K562 (cell line): ENCODE measurements at regions not wholly inside any gene's neighbourhood (a gene's known extent, or its start where the extent isn't known, plus 50 kb on each side); places are given as distances from the start of the nearest gene placed in this dataset.
A peak's percentile ranks its signal among the peaks of the same experiment; 100 is the strongest.
"Not testable (repeated sequence)": the region's sequence is repeated elsewhere in the genome, so short reads cannot be mapped to it uniquely, and the experiment has no call there.

Source experiments
- ATAC-seq: fragments of 200-7000 bp; cut with Tn5 transposase; 3 replicates; pipeline ENCODE4 v1.9.1; 2020; ENCODE audit warnings: moderate library complexity
- BruUV-seq: library from RNA; stranded (reverse); fragments of 400-500 nt; replicated peaks from 2 replicates; lab custom pipeline; 2021; lab: Mats Ljungman, UMichigan
- CTCF ChIA-PET: fragments of 300-600 bp; formaldehyde crosslinking; extraction: SDS; loops from one replicate; lab custom pipeline; 2021; ENCODE audit warnings: low intra/inter-chr PET ratio; lab: Yijun Ruan, JAX
- POLR2A ChIA-PET: fragments of 300-600, 350-650 bp; sonication (Branson Sonifier 250); formaldehyde crosslinking; extraction: SDS; loops from one replicate; lab custom pipeline; 2021; ENCODE audit warnings: antibody characterized with exemption, inconsistent platforms; lab: Yijun Ruan, JAX
- DNase-seq, 4 experiments: peaks; one replicate each; pipeline versions ENCODE4 v3.0.0 to v3.0.0-alpha.2; 2011 to 2018; ENCODE audit warnings: low spot score in 3 of 4, mixed read lengths in 3 of 4; ENCODE audit errors: extremely low read depth in 1 of 4
- FAIRE-seq: peaks from 2 replicates; lab custom pipeline; 2011; peaks lifted over from hg19 to GRCh38; lab: Jason Lieb, UNC
- H2AFZ ChIP-seq: 2 replicates; pipeline ENCODE4 v1.6.0; 2011; ENCODE audit warnings: low read depth, low read length, control low read depth, inconsistent platforms
- H3K27ac ChIP-seq: fragments of 200-600 bp; 3 replicates; pipeline ENCODE4 v1.8.0; 2011; ENCODE audit warnings: low read depth, mild to moderate bottlenecking, control low read depth, inconsistent platforms, low read length, moderate library complexity, mixed read lengths; ENCODE audit errors: extremely low read depth
- H3K27me3 ChIP-seq, 2 experiments: fragments of 300-600 bp in 1 of 2; 2 replicates in 1 of 2; 3 replicates in 1 of 2; pipeline versions ENCODE4 v1.6.0 to v1.8.0; 2011; ENCODE audit warnings: inconsistent platforms in 2 of 2, low read length in 2 of 2, mild to moderate bottlenecking in 1 of 2, mixed read lengths in 1 of 2, moderate library complexity in 1 of 2; ENCODE audit not compliant: control insufficient read depth in 2 of 2, insufficient read depth in 2 of 2
- H3K36me3 ChIP-seq: fragments of 300-600 bp; 3 replicates; pipeline ENCODE4 v1.8.0; 2011; ENCODE audit warnings: mild to moderate bottlenecking, low read length, inconsistent platforms; ENCODE audit not compliant: control insufficient read depth, insufficient read depth
- H3K4me1 ChIP-seq, 2 experiments: fragments of 200-600 bp in 1 of 2; replicated peaks in 1 of 2; 2 replicates in 1 of 2; 3 replicates in 1 of 2; pipeline versions ENCODE4 v1.5.1 to v1.8.0; 2011; ENCODE audit warnings: inconsistent platforms in 2 of 2, low read length in 2 of 2, mild to moderate bottlenecking in 1 of 2, mixed read lengths in 1 of 2, moderate library complexity in 1 of 2; ENCODE audit not compliant: control insufficient read depth in 2 of 2, insufficient read depth in 2 of 2
- H3K4me2 ChIP-seq: 2 replicates; pipeline ENCODE4 v1.6.1; 2011; ENCODE audit warnings: low read length, control low read depth, inconsistent platforms, mixed read lengths; ENCODE audit not compliant: insufficient read depth
- H3K4me3 ChIP-seq: fragments of 200-600 bp; sonication (generic), shearing (Covaris generic); 2 replicates; pipeline ENCODE4 v1.5.1; 2016; ENCODE audit warnings: control low read depth, inconsistent platforms
- H3K79me2 ChIP-seq: fragments of 200-600 bp; 3 replicates; pipeline ENCODE4 v1.8.0; 2011; ENCODE audit warnings: low read length, inconsistent platforms; ENCODE audit not compliant: control insufficient read depth, insufficient read depth
- H3K9ac ChIP-seq, 2 experiments: 2 replicates each; pipeline versions ENCODE4 v1.6.0 to v1.6.1; 2011; ENCODE audit warnings: low read depth in 2 of 2, low read length in 2 of 2, control low read depth in 1 of 2, inconsistent platforms in 1 of 2, mild to moderate bottlenecking in 1 of 2, mixed read lengths in 1 of 2; ENCODE audit not compliant: insufficient read depth in 1 of 2
- H3K9me1 ChIP-seq: one replicate; pipeline ENCODE4 v1.6.0; 2011; ENCODE audit warnings: inconsistent platforms, mild to moderate bottlenecking, low read length, moderate library complexity; ENCODE audit not compliant: control insufficient read depth, insufficient read depth
- H3K9me3 ChIP-seq: replicated peaks from 2 replicates; pipeline ENCODE4 v1.5.1; 2011; ENCODE audit warnings: low read depth, low read length, inconsistent platforms; ENCODE audit not compliant: control insufficient read depth, insufficient read depth
- H4K20me1 ChIP-seq: replicated peaks from 2 replicates; pipeline ENCODE4 v1.6.1; 2011; ENCODE audit warnings: low read length, inconsistent platforms, mixed read lengths; ENCODE audit not compliant: control insufficient read depth, insufficient read depth
- ELF1 ChIP-seq: fragments of 200-800 bp; sonication (Bioruptor generic); IDR thresholded peaks from 2 replicates; pipeline ENCODE4 v1.6.1; 2016; ENCODE audit warnings: missing genetic modification characterization, missing compliant biosample characterization
- GABPA ChIP-seq: fragments of 200-800 bp; sonication (Bioruptor generic); conservative IDR thresholded peaks from 2 replicates; pipeline ENCODE4 v1.6.1; 2016; ENCODE audit warnings: low read depth, missing genetic modification characterization, missing compliant biosample characterization
- PHF8 ChIP-seq: fragments of 200-600 bp; sonication (generic); IDR thresholded peaks from 2 replicates; pipeline ENCODE4 v1.6.1; 2012; ENCODE audit warnings: mixed run types, mild to moderate bottlenecking, inconsistent platforms, low read length, moderate library complexity, borderline replicate concordance
- RBFOX2 ChIP-seq: fragments of 200-400 bp; formaldehyde crosslinking; IDR thresholded peaks from 2 replicates; pipeline ENCODE4 v1.6.1; 2017; ENCODE audit warnings: low read depth, mild to moderate bottlenecking, low read length, moderate library complexity
- SPI1 ChIP-seq: IDR thresholded peaks from 2 replicates; pipeline ENCODE4 v1.6.1; 2011; ENCODE audit warnings: low read depth, low read length, control low read depth, borderline replicate concordance
- TAF1 ChIP-seq: IDR thresholded peaks from 2 replicates; pipeline ENCODE4 v1.6.1; 2011; ENCODE audit warnings: mild to moderate bottlenecking, low read length, moderate library complexity; ENCODE audit not compliant: insufficient read depth, control insufficient read depth, severe bottlenecking; ENCODE audit errors: extremely low read depth
- WGBS: fragments of 100-300 bp; shearing (Covaris generic); methylation state at CpG from one replicate; pipeline ENCODE4 v1.1.6; 2016; ENCODE audit warnings: low coverage, mixed read lengths; ENCODE audit not compliant: insufficient coverage; ENCODE audit errors: missing lambda C conversion rate; 5-methylcytosine and 5-hydroxymethylcytosine counted together
- in situ Hi-C: fragments of 300-500 bp; cut with MboI; formaldehyde crosslinking; loops from 4 replicates; pipeline ENCODE4 v1.15.0; 2018; ENCODE audit warnings: inconsistent platforms, mixed read lengths
- intact Hi-C: fragments of 100-400 bp; cut with micrococcal nuclease; formaldehyde crosslinking; loops from 2 replicates; pipeline ENCODE4 v1.14.2; 2022

GRCh38 chr3:195635898-195636685, 52.4 kb upstream of the APOD start:
- POLR2A ChIA-PET, CTCF ChIA-PET: not testable (repeated sequence)

GRCh38 chr3:195635262-195635873, 51.6 kb upstream of the APOD start:
- H4K20me1 ChIP-seq, H3K9me1 ChIP-seq, BruUV-seq, POLR2A ChIA-PET, H2AFZ ChIP-seq, H3K27me3 ChIP-seq, H3K4me2 ChIP-seq, DNase-seq, H3K9me3 ChIP-seq, CTCF ChIA-PET, FAIRE-seq, intact Hi-C loops: not testable (repeated sequence)
- Histone ChIP-seq H3K4me3 (peak overlapping the region; percentile 50), H3K79me2 (peaks cover 19% of the 10 kb centered on the region), H3K27ac (peak overlapping the region; percentile 66; the same call in 1 of the 3 replicates), H3K4me1 (peaks cover 0 to 16% of the 10 kb centered on the region in 2 experiments; a peak in 2 of 5 replicates), H3K9ac (peak overlapping the region in 1 of 2 experiments; percentile 71; a peak in 2 of 4 replicates), H3K36me3 (peaks cover 12% of the 10 kb centered on the region; the same call in 2 of the 3 replicates)
- ATAC-seq, result peak; percentile 41
- 0% methylated on average over 5 of the region's 64 CpGs for WGBS
- TF ChIP-seq RBFOX2 (peak; percentile 48; the same call in 1 of the 2 replicates), GABPA (tag) (peak; percentile 56; the same call in 1 of the 2 replicates), PHF8 (0 out of 2 replicates have a peak, but pooled peaks have one; percentile 2), ELF1 (tag) (peak; percentile 15; the same call in 1 of the 2 replicates)
- in situ Hi-C loops, result loop anchor here (5.0 kb wide), 1 partner anchor 317 kb away; no protein-coding TSS in a partner anchor

More at GRCh38 chr3:195635898-195636685, 52.4 kb upstream of the APOD start:
- peak; percentile 24; the same call in 1 of the 2 replicates for TF ChIP-seq SPI1
- peak; percentile 9 for TF ChIP-seq TAF1
- H3K79me2 ChIP-seq, result peaks cover 19% of the 10 kb centered on the region
- intact Hi-C loops, H2AFZ ChIP-seq, H3K9me1 ChIP-seq, H3K27me3 ChIP-seq, FAIRE-seq, H4K20me1 ChIP-seq, H3K9me3 ChIP-seq, ATAC-seq: not testable (repeated sequence)
- DNase-seq, result peak in 1 of 4 experiments; percentile 61
- peak overlapping the region; percentile 71 to 84 for H3K9ac ChIP-seq
- under 1% methylated on average over 14 of the region's 21 CpGs for WGBS
- H3K36me3 ChIP-seq, result peaks cover 16% of the 10 kb centered on the region; the same call in 2 of the 3 replicates
- H3K4me1 ChIP-seq, result peaks cover 0 to 13% of the 10 kb centered on the region in 2 experiments; a peak in 2 of 5 replicates
- BruUV-seq, result TSS peak; percentile 63
- H3K27ac ChIP-seq, result peak overlapping the region; percentile 66; the same call in 2 of the 3 replicates
- in situ Hi-C loops, result loop anchor here (5.0 kb wide), 1 partner anchor 316 kb away; no protein-coding TSS in a partner anchor
- H3K4me2 ChIP-seq, result peak overlapping the region; percentile 82
- H3K4me3 ChIP-seq, result peak overlapping the region; percentile 50
